Stomach (tissue), 4 donors: ENCODE measurements at regions not wholly inside any gene's neighbourhood (a gene's known extent, or its start where the extent isn't known, plus 50 kb on each side); places are given as distances from the start of the nearest gene placed in this dataset.

ENCODE experiments used
- CTCF ChIP-seq, 7 experiments: fragments of 450-650 bp in 4 of 7; fragments of 200-600 bp in 3 of 7; sonication (generic) in 3 of 7; IDR thresholded peaks; one replicate each; pipeline ENCODE4 v1.5.1; 2016 to 2019; ENCODE audit warnings: antibody characterized with exemption in 7 of 7, control low read depth in 2 of 7, mild to moderate bottlenecking in 1 of 7
- EP300 ChIP-seq: sonication (generic); formaldehyde crosslinking; IDR thresholded peaks from one replicate; pipeline ENCODE4 v1.6.1; 2017; ENCODE audit warnings: antibody characterized with exemption
- POLR2A ChIP-seq, 4 donors: fragments of 450-650 bp; IDR thresholded peaks; one replicate each; pipeline ENCODE4 v1.6.1; 2016; ENCODE audit warnings: antibody characterized with exemption in 4 of 4, control low read depth in 2 of 4, mild to moderate bottlenecking in 1 of 4, moderate library complexity in 1 of 4

GRCh38 chr5:162514116-162514515, 446.5 kb downstream of the GABRG2 start:
- no peak for TF ChIP-seq CTCF (IDR thresholded peaks at IDR 0.05)
- TF ChIP-seq POLR2A (IDR thresholded peaks at IDR 0.05): no peak
- no peak for TF ChIP-seq EP300
